Fibroblast of skin of left biceps (primary cell): ENCODE measurements at regions not wholly inside any gene's neighbourhood (a gene's known extent, or its start where the extent isn't known, plus 50 kb on each side); places are given as distances from the start of the nearest gene placed in this dataset.
"Not testable (repeated sequence)": the region's sequence is repeated elsewhere in the genome, so short reads cannot be mapped to it uniquely, and the experiment has no call there.

ENCODE experiments used
- DNase-seq, 2 experiments: peaks; one replicate each; pipeline ENCODE4 v3.0.0-alpha.2; 2013; ENCODE audit warnings: low read depth in 2 of 2

GRCh38 chr2:215537611-215538010 lies 101.7 kb upstream of the FN1 start:
- peak; percentile 89 to 90 for DNase-seq

GRCh38 chr2:215536510-215536909 lies 100.6 kb upstream of the FN1 start:
- DNase-seq, result peak in 1 of 2 experiments; percentile 50

DNA sequence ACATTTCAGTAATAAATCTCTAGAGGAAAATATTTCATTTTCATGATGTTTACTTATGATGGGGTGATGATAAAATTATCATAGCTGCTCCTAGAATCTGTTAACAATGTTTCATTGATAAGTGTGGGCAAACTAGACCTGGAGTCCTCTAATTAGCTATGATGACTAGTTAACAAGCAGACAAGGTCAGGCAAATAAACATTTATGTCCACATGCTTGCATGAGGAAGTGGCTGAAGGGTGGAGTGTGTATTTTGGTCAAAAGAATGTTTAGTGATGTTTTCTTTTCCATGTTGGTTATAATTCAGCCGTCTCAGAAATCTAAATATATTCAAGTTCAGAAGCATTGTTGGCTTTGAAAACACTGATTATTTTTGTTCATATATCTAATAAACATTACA lies 99.9 kb upstream of the FN1 start:
- DNase-seq, result no peak

GRCh38 chr2:215535125-215535668 lies 99.3 kb upstream of the FN1 start:
- peak in 1 of 2 experiments; percentile 66 for DNase-seq

DNA sequence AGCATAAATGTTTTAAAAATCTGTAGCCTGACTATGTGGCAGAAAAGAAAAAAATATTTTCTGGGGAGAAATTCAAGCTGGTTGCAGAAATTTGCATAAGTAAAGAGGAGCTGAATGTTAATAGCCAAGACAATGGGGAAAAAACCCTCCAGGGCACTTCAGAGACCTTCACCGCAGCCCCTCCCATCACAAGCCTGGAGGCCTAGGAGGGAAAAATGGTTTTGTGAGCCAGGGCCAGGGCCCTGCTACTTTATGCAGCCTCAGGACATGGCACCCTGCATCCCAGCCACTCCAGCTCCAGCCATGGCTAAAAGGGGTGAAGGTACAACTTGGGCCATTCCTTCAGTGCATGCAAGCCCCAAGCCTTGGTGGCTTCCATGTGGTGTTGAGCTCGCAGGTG lies 97.8 kb upstream of the FN1 start:
- DNase-seq, result not testable (repeated sequence)

DNA sequence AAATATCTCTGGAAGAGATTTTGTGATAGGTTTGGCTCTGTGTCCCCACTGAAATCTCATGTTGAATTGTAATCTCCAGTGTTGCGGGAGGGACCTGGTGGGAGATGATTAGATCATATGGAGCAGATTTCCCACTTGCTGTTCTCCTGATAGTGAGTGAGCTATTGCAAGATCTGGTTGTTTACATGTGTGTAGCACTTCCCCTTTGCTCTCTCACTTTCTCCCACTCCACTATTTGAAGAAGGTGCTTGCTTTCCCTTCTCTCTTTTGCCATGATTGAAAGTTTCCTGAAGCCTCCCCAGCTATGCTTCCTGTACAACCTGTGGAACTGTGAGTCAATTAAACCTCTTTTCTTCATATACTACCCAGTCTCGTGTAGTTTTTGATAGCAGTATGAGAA lies 97.0 kb upstream of the FN1 start:
- no peak for DNase-seq

- no peak for DNase-seq
Measured at GRCh38 chr2:215531284-215531683, 95.4 kb upstream of the FN1 start.

- DNase-seq, result no peak
Measured at GRCh38 chr2:215530191-215530968, 94.5 kb upstream of the FN1 start.

DNA sequence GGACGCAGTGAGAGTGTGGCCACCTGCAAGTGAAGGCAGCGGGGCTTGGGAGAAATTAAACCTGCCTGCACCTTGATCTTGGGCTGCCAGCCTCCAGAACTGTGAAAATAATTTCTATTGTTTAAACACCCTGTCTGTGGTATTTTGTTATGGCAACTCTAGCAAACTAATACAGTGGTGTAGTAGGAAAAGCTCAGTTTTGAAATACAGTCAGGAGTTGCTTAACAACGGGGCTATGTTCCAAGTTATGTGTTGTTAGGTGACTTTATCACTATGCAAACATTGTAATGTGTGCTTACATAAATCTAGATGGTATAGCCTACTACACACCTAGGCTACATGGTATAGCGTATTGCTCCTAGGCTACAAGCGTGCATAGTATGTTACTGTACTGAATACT lies 93.4 kb upstream of the FN1 start:
- no peak for DNase-seq

DNA sequence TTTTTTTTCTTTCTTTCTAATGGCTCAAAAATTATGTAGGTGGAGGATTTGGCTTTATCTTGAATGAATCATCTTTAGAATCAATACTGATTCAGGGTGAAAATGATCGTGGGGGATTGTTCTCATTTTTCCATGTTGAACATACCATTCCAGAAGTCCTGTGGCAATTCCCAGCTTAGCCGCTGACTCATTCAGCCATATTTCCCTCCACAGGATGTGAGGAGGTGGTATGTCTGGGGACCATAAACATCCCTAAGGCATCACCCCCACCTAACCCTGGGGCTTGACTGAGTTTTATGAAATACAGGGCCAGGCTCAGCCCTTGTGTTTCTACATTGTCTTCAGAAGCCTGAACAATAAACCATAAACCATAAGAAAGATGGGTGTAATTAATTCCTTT lies 92.7 kb upstream of the FN1 start:
- DNase-seq, result peak; percentile 99

GRCh38 chr2:215527736-215528135 lies 91.9 kb upstream of the FN1 start:
- peak in 1 of 2 experiments; percentile 40 for DNase-seq

- DNase-seq, result no peak
Measured at GRCh38 chr2:215526341-215526740, 90.5 kb upstream of the FN1 start.

GRCh38 chr2:215522237-215522636 lies 86.4 kb upstream of the FN1 start:
- no peak for DNase-seq

DNA sequence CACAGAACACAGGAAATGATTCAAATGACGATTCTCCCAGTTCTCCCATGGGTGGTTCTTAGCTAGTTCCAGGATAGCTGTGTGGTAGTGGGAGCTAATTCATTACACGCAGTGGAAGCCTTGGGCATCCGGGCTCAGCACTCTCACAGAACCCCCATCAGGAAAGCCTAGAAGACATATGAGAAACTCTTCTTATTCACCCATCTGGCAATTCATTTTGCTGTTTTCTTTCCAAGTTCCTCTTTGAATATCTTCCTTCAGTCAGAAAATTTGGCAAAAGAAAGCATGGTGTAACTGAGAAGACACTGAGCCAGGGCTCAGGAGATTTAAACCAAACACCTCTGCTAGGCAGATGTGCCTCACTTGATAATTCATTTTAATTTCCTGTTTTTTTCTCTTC lies 85.2 kb upstream of the FN1 start:
- no peak for DNase-seq

- DNase-seq, result no peak
Measured at GRCh38 chr2:215517391-215517790, 81.5 kb upstream of the FN1 start.

DNA sequence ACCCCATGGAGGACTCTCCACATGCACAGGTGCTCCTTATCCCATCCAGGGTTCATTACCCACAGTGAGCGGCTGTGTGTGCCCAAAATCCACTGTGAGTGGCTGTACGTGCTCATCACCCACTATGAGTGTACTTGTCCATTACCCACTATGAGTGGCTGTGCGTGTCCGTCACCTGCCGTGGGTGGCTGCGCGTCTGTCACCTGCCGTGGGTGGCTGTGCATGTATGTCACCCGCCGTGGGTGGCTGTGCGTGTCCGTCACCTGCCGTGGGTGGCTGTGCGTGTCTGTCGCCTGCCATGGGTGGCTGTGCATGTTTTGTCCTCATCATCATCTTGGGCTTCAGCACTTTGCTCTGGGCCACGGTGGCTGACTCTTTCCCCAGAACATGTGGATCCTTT lies 78.6 kb upstream of the FN1 start:
- no peak for DNase-seq

DNA sequence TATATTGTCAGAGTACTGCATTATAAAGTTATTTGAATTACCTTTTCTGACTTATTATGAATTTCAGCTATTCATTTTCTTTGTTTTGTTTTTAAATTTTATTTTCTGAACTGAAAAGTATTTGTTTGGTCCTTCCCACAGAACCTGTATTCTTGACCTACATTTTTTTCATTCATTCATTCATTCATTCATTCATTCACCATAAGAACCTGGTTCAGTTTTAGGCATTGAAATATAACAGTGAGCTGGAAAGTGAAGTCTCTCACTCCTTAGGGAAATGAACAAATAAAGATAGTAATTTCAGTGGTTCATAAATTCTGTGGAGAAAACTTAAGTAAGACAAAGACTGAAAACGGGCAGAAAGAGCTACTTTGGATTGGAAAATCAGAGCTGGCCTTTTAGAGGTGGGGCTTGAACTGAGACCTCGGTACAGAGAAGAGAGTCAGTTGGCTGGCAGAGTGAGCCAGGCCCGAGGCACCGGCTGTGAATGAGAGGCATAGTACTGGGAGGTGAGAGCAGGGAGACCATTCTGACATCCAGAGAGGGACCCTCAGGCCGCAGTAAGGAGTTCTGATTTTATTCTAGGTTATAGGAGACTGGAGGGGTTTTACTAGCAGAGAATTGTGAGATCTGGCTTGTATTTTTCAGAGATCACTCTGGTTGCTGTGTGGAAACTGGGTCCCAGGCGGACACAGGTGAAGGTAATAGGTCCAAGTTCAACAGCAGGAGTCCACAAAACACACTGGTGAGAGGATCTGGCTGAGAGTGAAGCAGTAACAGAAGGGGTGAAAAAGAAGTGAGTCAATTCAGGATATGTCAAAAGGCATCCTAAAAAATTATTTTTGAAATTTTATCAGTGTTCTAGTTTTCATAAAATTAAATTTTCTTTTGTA lies 75.8 kb upstream of the FN1 start:
- no peak for DNase-seq

GRCh38 chr2:215507836-215508235 lies 72.0 kb upstream of the FN1 start:
- DNase-seq, result no peak

DNA sequence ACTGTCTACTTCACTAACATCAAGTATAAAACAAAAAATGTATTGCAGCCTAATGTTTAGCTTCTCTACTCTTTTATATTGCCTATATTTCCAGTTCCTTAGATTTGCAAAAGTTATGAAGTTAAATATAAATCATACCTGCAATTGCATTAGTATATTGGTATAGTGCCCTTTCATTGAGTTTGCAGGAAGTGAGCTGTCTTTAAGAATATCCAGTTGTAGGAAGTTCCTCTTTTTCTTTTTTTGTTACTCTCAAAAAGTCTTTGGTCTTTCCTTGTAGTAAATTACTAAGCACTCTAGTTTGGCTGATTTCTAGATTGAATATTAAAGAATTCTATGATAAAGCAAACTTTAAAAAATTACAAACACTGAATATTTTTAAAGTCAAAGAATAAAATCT lies 71.3 kb upstream of the FN1 start:
- DNase-seq, result no peak

- DNase-seq, result no peak
Measured at GRCh38 chr2:215506604-215506990, 70.7 kb upstream of the FN1 start.

DNA sequence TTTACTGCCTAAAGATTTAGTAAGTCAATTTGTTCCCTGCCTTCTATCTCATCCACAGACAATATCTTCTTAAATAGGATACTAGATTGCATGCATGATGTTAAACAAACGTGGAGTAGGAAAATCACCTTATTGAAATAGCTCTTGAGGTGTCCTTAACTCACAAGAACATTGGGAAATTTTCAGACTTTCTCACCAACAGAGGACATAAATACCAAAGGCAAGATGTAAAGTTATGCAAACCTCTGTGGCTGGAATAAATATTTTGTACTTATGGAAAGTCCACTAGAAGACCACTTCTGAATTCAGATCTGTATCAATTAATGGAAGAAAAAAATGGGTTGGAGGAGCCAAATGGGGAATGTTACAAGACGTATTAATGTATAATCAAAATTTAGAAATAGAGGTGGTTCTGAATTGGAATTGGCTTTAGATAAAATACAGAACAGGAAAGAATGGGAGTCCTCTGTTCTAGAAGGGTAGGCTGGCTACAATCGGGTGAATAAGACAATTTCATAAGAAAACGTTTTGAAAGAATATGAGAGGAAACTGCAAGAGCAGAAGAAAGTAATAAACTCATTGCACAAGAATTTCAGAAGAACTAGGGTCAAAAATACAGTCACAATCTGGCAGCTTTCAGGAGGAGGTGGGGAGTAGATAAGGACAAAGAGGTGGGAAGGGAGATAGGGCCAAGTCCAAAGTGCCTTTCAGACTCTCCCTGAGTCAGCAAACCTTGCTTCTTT lies 69.3 kb upstream of the FN1 start:
- peak; percentile 57 to 59 for DNase-seq

DNA sequence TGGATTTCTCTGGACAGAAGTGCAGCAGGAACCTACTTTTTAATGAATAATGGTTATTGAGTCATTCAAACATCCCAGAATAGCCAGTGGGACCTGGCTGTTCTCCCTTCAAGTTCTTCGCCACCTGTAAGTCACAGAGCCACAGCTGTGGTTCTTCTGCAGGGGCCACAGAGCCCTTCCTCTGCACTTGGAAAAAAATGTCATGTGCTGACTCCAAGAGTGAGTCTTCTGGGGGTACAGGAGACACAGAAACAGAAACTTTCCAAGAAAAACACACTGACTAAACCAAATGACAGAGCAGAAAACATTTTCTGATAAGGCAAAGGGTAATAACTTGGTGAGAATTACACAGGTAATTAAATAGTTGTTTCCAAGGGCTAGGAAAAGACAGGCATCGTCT lies 68.7 kb upstream of the FN1 start:
- DNase-seq, result no peak
